ENCODE measurements at regions not wholly inside any gene's neighbourhood (a gene's known extent, or its start where the extent isn't known, plus 50 kb on each side); places are given as distances from the start of the nearest gene placed in this dataset.
"Not testable (repeated sequence)": the region's sequence is repeated elsewhere in the genome, so short reads cannot be mapped to it uniquely, and the experiment has no call there.

- H3K4me2 ChIP-seq (ENCODE audit: low read length), result no peak overlapping the region
- no peaks in the 10 kb centered on the region for H4K20me1 ChIP-seq (ENCODE audit: insufficient read depth)
- H3K9me3 ChIP-seq (ENCODE audit: low read length), result no peaks in the 10 kb centered on the region
- no peak overlapping the region for H3K9ac ChIP-seq (ENCODE audit: low read length)
- no peak overlapping the region for H3K27ac ChIP-seq (ENCODE audit: low read length)
- no peaks in the 10 kb centered on the region for H3K27me3 ChIP-seq (ENCODE audit: insufficient read depth, low read depth, low read length)
- no peaks in the 10 kb centered on the region for H3K79me2 ChIP-seq (replicated peaks; ENCODE audit: insufficient read depth, low read length)
- no peak overlapping the region for H2AFZ ChIP-seq (ENCODE audit: low read depth, low read length)
- no peaks in the 10 kb centered on the region for H3K36me3 ChIP-seq (ENCODE audit: insufficient read depth, low read length)
- TF ChIP-seq SMC3 (conservative IDR thresholded peaks at IDR 0.05; ENCODE audit: poor library complexity), result no peak
- no peak overlapping the region for H3K4me3 ChIP-seq (ENCODE audit: low read length)
- H3K9me2 ChIP-seq (ENCODE audit: insufficient read depth, low read length), result no peaks in the 10 kb centered on the region
- H3F3A ChIP-seq (ENCODE audit: insufficient read depth, low read length, poor library complexity, severe bottlenecking), result no peaks in the 10 kb centered on the region
Observed at GRCh38 chr9:102941868-102942267, 53.3 kb upstream of the CYLC2 start.

GRCh38 chr9:102922526-102922925 lies 72.6 kb upstream of the CYLC2 start:
- H2AFZ ChIP-seq (ENCODE audit: low read depth, low read length), result no peak overlapping the region
- no peaks in the 10 kb centered on the region for H3K9me2 ChIP-seq (ENCODE audit: insufficient read depth, low read length)
- TF ChIP-seq RAD21 (conservative IDR thresholded peaks at IDR 0.05), result no peak
- TF ChIP-seq POLR2AphosphoS5 (IDR thresholded peaks at IDR 0.05), result no peak
- no peak for TF ChIP-seq TAF1 (IDR thresholded peaks at IDR 0.05; ENCODE audit: low read depth)
- no peak for TF ChIP-seq EP300 (conservative IDR thresholded peaks at IDR 0.05; ENCODE audit: poor library complexity, severe bottlenecking)
- TF ChIP-seq EZH2 (IDR thresholded peaks at IDR 0.05; ENCODE audit: borderline replicate concordance, insufficient read depth, low read length, poor library complexity, severe bottlenecking), result no peak
- TF ChIP-seq SMC3 (conservative IDR thresholded peaks at IDR 0.05; ENCODE audit: poor library complexity), result no peak
- no peak for TF ChIP-seq CTCF (IDR thresholded peaks at IDR 0.05; ENCODE audit: poor library complexity, severe bottlenecking)
- TF ChIP-seq MXI1 (conservative IDR thresholded peaks at IDR 0.05; ENCODE audit: poor library complexity, severe bottlenecking), result no peak
- no peak for TF ChIP-seq REST (IDR thresholded peaks at IDR 0.05; ENCODE audit: borderline replicate concordance)
- no peak overlapping the region for H3K4me3 ChIP-seq (ENCODE audit: low read length)
- H3F3A ChIP-seq (ENCODE audit: insufficient read depth, low read length, poor library complexity, severe bottlenecking), result no peaks in the 10 kb centered on the region
- no peak overlapping the region for H3K9ac ChIP-seq (ENCODE audit: low read length)
- no peak overlapping the region for H3K4me2 ChIP-seq (ENCODE audit: low read length)
- no peaks in the 10 kb centered on the region for H3K36me3 ChIP-seq (ENCODE audit: insufficient read depth, low read length)
- no peaks in the 10 kb centered on the region for H3K9me3 ChIP-seq (ENCODE audit: low read length)
- H4K20me1 ChIP-seq (ENCODE audit: insufficient read depth), result no peaks in the 10 kb centered on the region
- no peaks in the 10 kb centered on the region for H3K27me3 ChIP-seq (ENCODE audit: insufficient read depth, low read depth, low read length)
- H3K27ac ChIP-seq (ENCODE audit: low read length), result no peak overlapping the region
- H3K79me2 ChIP-seq (replicated peaks; ENCODE audit: insufficient read depth, low read length), result no peaks in the 10 kb centered on the region

GRCh38 chr9:102911185-102911584 lies 83.9 kb upstream of the CYLC2 start:
- Histone ChIP-seq H3K4me3 (ENCODE audit: low read length) (no peak overlapping the region), H3K9me2 (ENCODE audit: insufficient read depth, low read length) (no peaks in the 10 kb centered on the region), H4K20me1 (ENCODE audit: insufficient read depth) (no peaks in the 10 kb centered on the region), H3K9ac (ENCODE audit: low read length) (no peak overlapping the region), H3K9me3 (ENCODE audit: low read length) (no peaks in the 10 kb centered on the region), H3K4me2 (ENCODE audit: low read length) (no peak overlapping the region), H3K36me3 (ENCODE audit: insufficient read depth, low read length) (no peaks in the 10 kb centered on the region), H3K27ac (ENCODE audit: low read length) (no peak overlapping the region), H2AFZ (ENCODE audit: low read depth, low read length) (no peak overlapping the region), H3K79me2 (replicated peaks; ENCODE audit: insufficient read depth, low read length) (no peaks in the 10 kb centered on the region), H3K27me3 (ENCODE audit: insufficient read depth, low read depth, low read length) (no peaks in the 10 kb centered on the region), H3F3A (ENCODE audit: insufficient read depth, low read length, poor library complexity, severe bottlenecking) (no peaks in the 10 kb centered on the region)
- TF ChIP-seq POLR2AphosphoS5 (IDR thresholded peaks at IDR 0.05), result no peak
- no peak for TF ChIP-seq RAD21 (conservative IDR thresholded peaks at IDR 0.05)
- TF ChIP-seq TAF1 (IDR thresholded peaks at IDR 0.05; ENCODE audit: low read depth), result no peak
- no peak for TF ChIP-seq EZH2 (IDR thresholded peaks at IDR 0.05; ENCODE audit: borderline replicate concordance, insufficient read depth, low read length, poor library complexity, severe bottlenecking)
- TF ChIP-seq SMC3 (conservative IDR thresholded peaks at IDR 0.05; ENCODE audit: poor library complexity), result no peak
- no peak for TF ChIP-seq MXI1 (conservative IDR thresholded peaks at IDR 0.05; ENCODE audit: poor library complexity, severe bottlenecking)
- no peak for TF ChIP-seq EP300 (conservative IDR thresholded peaks at IDR 0.05; ENCODE audit: poor library complexity, severe bottlenecking)
- no peak for TF ChIP-seq CTCF (IDR thresholded peaks at IDR 0.05; ENCODE audit: poor library complexity, severe bottlenecking)

GRCh38 chr9:102905795-102906194 lies 89.3 kb upstream of the CYLC2 start:
- H3K27me3 ChIP-seq (ENCODE audit: insufficient read depth, low read depth, low read length); H3K79me2 ChIP-seq (replicated peaks; ENCODE audit: insufficient read depth, low read length); H3K4me3 ChIP-seq (ENCODE audit: low read length); H4K20me1 ChIP-seq (ENCODE audit: insufficient read depth); H3K36me3 ChIP-seq (ENCODE audit: insufficient read depth, low read length); H3K4me2 ChIP-seq (ENCODE audit: low read length); H3K9ac ChIP-seq (ENCODE audit: low read length); H3K9me2 ChIP-seq (ENCODE audit: insufficient read depth, low read length); H3F3A ChIP-seq (ENCODE audit: insufficient read depth, low read length, poor library complexity, severe bottlenecking); H3K9me3 ChIP-seq (ENCODE audit: low read length); H2AFZ ChIP-seq (ENCODE audit: low read depth, low read length); H3K27ac ChIP-seq (ENCODE audit: low read length): not testable (repeated sequence)

Data from neural cell (in vitro differentiated cells).